MCF 10A (cell line): ENCODE measurements at regions not wholly inside any gene's neighbourhood (a gene's known extent, or its start where the extent isn't known, plus 50 kb on each side); places are given as distances from the start of the nearest gene placed in this dataset.

ENCODE experiments used
- BruUV-seq: library from RNA; stranded (reverse); fragments of 400-500 nt; replicated peaks from 2 replicates; lab custom pipeline; 2021; lab: Mats Ljungman, UMichigan
- CTCF ChIA-PET: fragments of 300-600 bp; sonication (Branson Sonifier 250); formaldehyde crosslinking; extraction: SDS; loops from one replicate; lab custom pipeline; 2021; ENCODE audit warnings: antibody characterized with exemption, inconsistent platforms; lab: Yijun Ruan, JAX
- POLR2A ChIA-PET: fragments of 300-600, 350-650 bp; sonication (Branson Sonifier 250); formaldehyde crosslinking; extraction: SDS; loops from one replicate; lab custom pipeline; 2020; ENCODE audit warnings: antibody characterized with exemption, inconsistent platforms; lab: Yijun Ruan, JAX
- DNase-seq: peaks from one replicate; pipeline ENCODE4 v3.0.0-alpha.2; 2018; ENCODE audit not compliant: unreplicated experiment
- H3K27ac Mint-ChIP-seq: one replicate; pipeline ENCODE4 v1.8.0; 2022; ENCODE audit warnings: mild to moderate bottlenecking, low read depth, mixed read lengths; ENCODE audit not compliant: unreplicated experiment
- H3K27me3 Mint-ChIP-seq: one replicate; pipeline ENCODE4 v1.8.0; 2022; ENCODE audit warnings: mixed read lengths; ENCODE audit not compliant: insufficient read depth, unreplicated experiment
- H3K36me3 Mint-ChIP-seq: one replicate; pipeline ENCODE4 v1.8.0; 2022; ENCODE audit warnings: mild to moderate bottlenecking, moderate library complexity, mixed read lengths; ENCODE audit not compliant: insufficient read depth, unreplicated experiment
- H3K4me1 Mint-ChIP-seq: one replicate; pipeline ENCODE4 v1.8.0; 2022; ENCODE audit warnings: mixed read lengths; ENCODE audit not compliant: insufficient read depth, unreplicated experiment
- H3K4me3 Mint-ChIP-seq: one replicate; pipeline ENCODE4 v1.8.0; 2022; ENCODE audit warnings: mild to moderate bottlenecking, moderate library complexity, mixed read lengths; ENCODE audit not compliant: unreplicated experiment
- H3K9me3 Mint-ChIP-seq: one replicate; pipeline ENCODE4 v1.8.0; 2022; ENCODE audit warnings: mixed read lengths; ENCODE audit not compliant: unreplicated experiment
- intact Hi-C: fragments of 100-400 bp; cut with micrococcal nuclease; formaldehyde crosslinking; loops from 2 replicates; pipeline ENCODE4 v1.14.1; 2022
- TF ChIP-seq, protein P1 (sequence below): fragments of 200-600 bp; IDR thresholded peaks from one replicate; pipeline ENCODE4 v1.8.0; 2022; ENCODE audit warnings: antibody characterized with exemption, mild to moderate bottlenecking; ENCODE audit not compliant: unreplicated experiment

DNA sequence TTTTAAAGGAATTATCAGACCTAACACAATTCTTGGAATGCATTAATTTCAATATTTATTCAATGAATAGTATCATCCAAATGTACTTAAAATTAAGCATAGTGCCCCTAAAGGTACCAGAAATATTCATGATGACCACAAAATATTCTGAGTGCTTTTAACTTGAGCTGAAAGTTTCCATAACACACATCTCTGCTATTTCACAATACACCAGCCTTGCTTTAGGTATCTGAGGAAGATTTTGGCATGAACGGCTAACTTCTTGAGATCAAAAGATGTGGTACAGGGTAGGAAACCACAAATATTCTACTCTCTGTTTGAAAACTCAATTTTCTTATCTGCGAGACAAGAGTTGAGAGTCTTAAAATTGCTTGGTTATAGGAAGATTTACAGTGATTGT is 538.3 kb upstream of the PCDH7 start:
- BruUV-seq: no TSS peak
- TF ChIP-seq, protein P1, sequence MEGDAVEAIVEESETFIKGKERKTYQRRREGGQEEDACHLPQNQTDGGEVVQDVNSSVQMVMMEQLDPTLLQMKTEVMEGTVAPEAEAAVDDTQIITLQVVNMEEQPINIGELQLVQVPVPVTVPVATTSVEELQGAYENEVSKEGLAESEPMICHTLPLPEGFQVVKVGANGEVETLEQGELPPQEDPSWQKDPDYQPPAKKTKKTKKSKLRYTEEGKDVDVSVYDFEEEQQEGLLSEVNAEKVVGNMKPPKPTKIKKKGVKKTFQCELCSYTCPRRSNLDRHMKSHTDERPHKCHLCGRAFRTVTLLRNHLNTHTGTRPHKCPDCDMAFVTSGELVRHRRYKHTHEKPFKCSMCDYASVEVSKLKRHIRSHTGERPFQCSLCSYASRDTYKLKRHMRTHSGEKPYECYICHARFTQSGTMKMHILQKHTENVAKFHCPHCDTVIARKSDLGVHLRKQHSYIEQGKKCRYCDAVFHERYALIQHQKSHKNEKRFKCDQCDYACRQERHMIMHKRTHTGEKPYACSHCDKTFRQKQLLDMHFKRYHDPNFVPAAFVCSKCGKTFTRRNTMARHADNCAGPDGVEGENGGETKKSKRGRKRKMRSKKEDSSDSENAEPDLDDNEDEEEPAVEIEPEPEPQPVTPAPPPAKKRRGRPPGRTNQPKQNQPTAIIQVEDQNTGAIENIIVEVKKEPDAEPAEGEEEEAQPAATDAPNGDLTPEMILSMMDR: no peak

DNA sequence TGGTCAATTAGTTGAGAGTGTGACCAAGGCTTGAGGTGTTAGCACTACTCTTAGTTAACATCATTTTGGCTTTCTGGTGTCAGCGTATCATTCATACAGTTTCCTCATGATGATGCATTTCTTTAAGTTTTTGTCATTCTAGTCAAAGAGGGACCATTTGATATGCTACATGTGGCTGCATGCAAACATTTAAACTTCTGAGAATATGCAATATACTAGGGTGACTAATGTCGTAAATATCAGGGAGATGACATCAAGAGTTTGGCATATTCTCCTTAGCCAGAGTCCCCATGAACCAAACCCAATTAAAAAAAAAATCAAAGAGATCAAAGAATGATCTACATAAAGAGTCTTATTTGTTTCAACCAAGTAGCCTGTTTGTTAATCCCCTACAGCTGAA is 537.4 kb upstream of the PCDH7 start:
- no peak overlapping the region for H3K4me3 Mint-ChIP-seq
- no peaks in the 10 kb centered on the region for H3K27me3 Mint-ChIP-seq
- CTCF ChIA-PET: no interaction called here
- no peak overlapping the region for H3K27ac Mint-ChIP-seq
- H3K9me3 Mint-ChIP-seq: no peaks in the 10 kb centered on the region
- intact Hi-C loops: no loop called here
- no peaks in the 10 kb centered on the region for H3K36me3 Mint-ChIP-seq
- H3K4me1 Mint-ChIP-seq: peaks cover 5% of the 10 kb centered on the region
- BruUV-seq: no TSS peak
- TF ChIP-seq, protein P1: no peak
- POLR2A ChIA-PET: no interaction called here
- no peak for DNase-seq

More for the DNA sequence above, 538.3 kb upstream of the PCDH7 start:
- ChIA-PET POLR2A (no interaction called here), CTCF (no interaction called here)
- Mint-ChIP-seq H3K4me1 (peaks cover 5% of the 10 kb centered on the region), H3K9me3 (no peaks in the 10 kb centered on the region), H3K36me3 (no peaks in the 10 kb centered on the region), H3K4me3 (no peak overlapping the region), H3K27me3 (no peaks in the 10 kb centered on the region), H3K27ac (no peak overlapping the region)
- intact Hi-C loops: no loop called here
- DNase-seq: no peak

DNA sequence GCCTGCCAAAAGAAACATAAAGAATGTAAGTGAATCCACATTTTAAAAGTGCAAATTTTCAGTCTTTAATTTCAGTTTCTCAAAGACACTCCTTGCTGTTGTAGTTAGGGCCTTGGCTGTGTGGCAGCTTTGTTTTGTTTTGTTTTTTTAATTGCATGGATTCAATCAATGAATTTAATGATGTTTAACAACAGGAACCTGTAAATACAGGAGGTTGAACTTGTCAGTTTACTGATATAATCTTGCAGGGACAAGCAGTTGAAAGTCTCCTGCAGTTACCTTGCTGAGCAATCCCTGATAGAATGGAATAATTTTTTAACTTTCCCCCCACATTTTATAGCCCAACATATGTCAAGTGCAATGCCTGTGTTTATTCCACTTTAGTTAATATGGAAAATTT is 528.3 kb upstream of the PCDH7 start:
- Mint-ChIP-seq H3K4me3 (no peak overlapping the region), H3K36me3 (no peaks in the 10 kb centered on the region), H3K27ac (no peak overlapping the region), H3K9me3 (no peaks in the 10 kb centered on the region), H3K27me3 (no peaks in the 10 kb centered on the region), H3K4me1 (no peaks in the 10 kb centered on the region)
- ChIA-PET POLR2A (no interaction called here), CTCF (interaction anchor here (0.6 kb wide), 1 partner anchor 408 kb away, joined by 3 read pairs; no protein-coding TSS in a partner anchor)
- no peak for DNase-seq
- TF ChIP-seq, protein P1: no peak
- no TSS peak for BruUV-seq
- intact Hi-C loops: no loop called here

DNA sequence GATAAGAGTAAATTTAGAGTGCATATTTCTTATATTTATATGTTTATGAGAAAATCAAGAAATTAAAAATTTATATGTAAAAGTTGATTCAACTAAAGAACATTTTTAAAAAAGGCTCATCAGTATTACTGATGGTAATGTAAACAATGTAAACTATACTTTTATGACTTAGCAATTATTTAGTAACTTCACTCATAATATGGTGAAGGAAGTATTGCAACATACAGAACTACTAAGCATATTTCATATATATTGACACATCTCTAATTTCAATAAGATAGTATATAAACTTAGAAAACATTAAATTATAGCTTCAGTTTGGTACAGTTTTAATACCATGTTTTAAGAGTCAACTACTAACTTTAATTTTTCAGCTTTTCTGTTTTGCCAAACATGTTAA is 512.8 kb upstream of the PCDH7 start:
- no peaks in the 10 kb centered on the region for H3K36me3 Mint-ChIP-seq
- H3K9me3 Mint-ChIP-seq: no peaks in the 10 kb centered on the region
- BruUV-seq: no TSS peak
- no peak for DNase-seq
- H3K27me3 Mint-ChIP-seq: no peaks in the 10 kb centered on the region
- ChIA-PET POLR2A (interaction anchor here (0.6 kb wide), 1 partner anchor 108 kb away, joined by 3 read pairs; no protein-coding TSS in a partner anchor), CTCF (interaction anchor here (0.6 kb wide), 1 partner anchor 297 kb away, joined by 4 read pairs; no protein-coding TSS in a partner anchor)
- H3K27ac Mint-ChIP-seq: no peak overlapping the region
- intact Hi-C loops: loop anchor here (5.0 kb wide), 1 partner anchor 110 kb away; no protein-coding TSS in a partner anchor
- TF ChIP-seq, protein P1: no peak
- no peak overlapping the region for H3K4me3 Mint-ChIP-seq
- peaks cover 18% of the 10 kb centered on the region for H3K4me1 Mint-ChIP-seq
